WTC11 (cell line): ENCODE measurements at regions not wholly inside any gene's neighbourhood (a gene's known extent, or its start where the extent isn't known, plus 50 kb on each side); places are given as distances from the start of the nearest gene placed in this dataset.

Source experiments
- ATAC-seq: fragments of 200-7000 bp; cut with Tn5 transposase; 2 replicates; pipeline ENCODE4 v1.10.0; 2021; ENCODE audit warnings: mild to moderate bottlenecking, moderate library complexity
- CTCF ChIA-PET: fragments of 300-600 bp; sonication (Branson Sonifier 250); formaldehyde crosslinking; loops from one replicate; lab custom pipeline; 2021; ENCODE audit warnings: antibody characterized with exemption; lab: Charles Lee
- POLR2A ChIA-PET: fragments of 350-600 bp; sonication (Branson Sonifier 250); formaldehyde crosslinking; loops from one replicate; lab custom pipeline; 2021; ENCODE audit warnings: antibody characterized with exemption; lab: Charles Lee
- DNase-seq: peaks from one replicate; pipeline ENCODE4 v3.0.0; 2021; ENCODE audit warnings: low spot score
- H3K27ac Mint-ChIP-seq: 2 replicates; pipeline ENCODE4 v1.8.0; 2021; ENCODE audit warnings: mixed read lengths
- H3K27me3 Mint-ChIP-seq: 2 replicates; pipeline ENCODE4 v1.8.0; 2021; ENCODE audit warnings: low read depth, mild to moderate bottlenecking, moderate library complexity, mixed read lengths
- H3K36me3 Mint-ChIP-seq: 2 replicates; pipeline ENCODE4 v1.8.0; 2021; ENCODE audit warnings: mixed read lengths
- H3K4me1 Mint-ChIP-seq: 2 replicates; pipeline ENCODE4 v1.8.0; 2022; ENCODE audit warnings: mixed read lengths
- H3K4me3 Mint-ChIP-seq: 2 replicates; pipeline ENCODE4 v1.8.0; 2021; ENCODE audit warnings: mild to moderate bottlenecking, moderate library complexity, mixed read lengths
- H3K9me3 Mint-ChIP-seq: 2 replicates; pipeline ENCODE4 v1.8.0; 2021; ENCODE audit warnings: mixed read lengths
- ATF6 ChIP-seq: sonication (generic); formaldehyde crosslinking; IDR thresholded peaks from 2 replicates; pipeline ENCODE4 v1.8.1; 2023; ENCODE audit warnings: mild to moderate bottlenecking, missing genetic modification reagents
- MLX ChIP-seq: sonication (generic); formaldehyde crosslinking; IDR thresholded peaks from 2 replicates; pipeline ENCODE4 v1.8.1; 2023; ENCODE audit warnings: mild to moderate bottlenecking, missing genetic modification reagents, moderate library complexity
- MXD4 ChIP-seq: fragments of 250-450 bp; sonication (Bioruptor Pico); IDR thresholded peaks from 2 replicates; pipeline ENCODE4 v1.8.0; 2021; ENCODE audit warnings: mild to moderate bottlenecking, moderate library complexity, borderline replicate concordance
- NFATC4 ChIP-seq: fragments of 250-450 bp; sonication (Bioruptor Pico); IDR thresholded peaks from 2 replicates; pipeline ENCODE4 v1.9.0; 2021; ENCODE audit warnings: mild to moderate bottlenecking
- NR2C2 ChIP-seq: sonication (generic); formaldehyde crosslinking; IDR thresholded peaks from 2 replicates; pipeline ENCODE4 v1.8.0; 2022; ENCODE audit warnings: mild to moderate bottlenecking, missing genetic modification reagents
- PREB ChIP-seq: sonication (generic); formaldehyde crosslinking; IDR thresholded peaks from 2 replicates; pipeline ENCODE4 v1.8.1; 2022; ENCODE audit warnings: mild to moderate bottlenecking, missing genetic modification reagents, moderate library complexity, borderline replicate concordance
- RELA ChIP-seq: sonication (generic); formaldehyde crosslinking; IDR thresholded peaks from 2 replicates; pipeline ENCODE4 v1.8.1; 2022; ENCODE audit warnings: missing genetic modification reagents, mild to moderate bottlenecking, borderline replicate concordance
- TEAD4 ChIP-seq: sonication (generic); formaldehyde crosslinking; IDR thresholded peaks from 2 replicates; pipeline ENCODE4 v1.8.0; 2022; ENCODE audit warnings: mild to moderate bottlenecking, missing genetic modification reagents
- USF1 ChIP-seq: sonication (generic); formaldehyde crosslinking; IDR thresholded peaks from 2 replicates; pipeline ENCODE4 v1.8.0; 2022; ENCODE audit warnings: mild to moderate bottlenecking, missing genetic modification reagents
- ZBTB43 ChIP-seq: sonication (generic); formaldehyde crosslinking; IDR thresholded peaks from 2 replicates; pipeline ENCODE4 v1.8.1; 2023; ENCODE audit warnings: mild to moderate bottlenecking, missing genetic modification reagents
- ZMAT4 ChIP-seq: fragments of 250-450 bp; sonication (Bioruptor Pico); IDR thresholded peaks from 2 replicates; pipeline ENCODE4 v1.9.0; 2021; ENCODE audit warnings: mild to moderate bottlenecking
- ZNF121 ChIP-seq: sonication (generic); formaldehyde crosslinking; IDR thresholded peaks from 2 replicates; pipeline ENCODE4 v1.8.0; 2023; ENCODE audit warnings: missing genetic modification reagents
- ZNF138 ChIP-seq: sonication (generic); formaldehyde crosslinking; conservative IDR thresholded peaks from 2 replicates; pipeline ENCODE4 v1.8.1; 2022; ENCODE audit warnings: mild to moderate bottlenecking, moderate library complexity, missing genetic modification reagents
- ZNF416 ChIP-seq: fragments of 250-450 bp; sonication (Bioruptor Pico); IDR thresholded peaks from 2 replicates; pipeline ENCODE4 v1.9.0; 2021; ENCODE audit warnings: mild to moderate bottlenecking, inconsistent platforms
- ZNF532 ChIP-seq: fragments of 250-450 bp; sonication (Bioruptor Pico); IDR thresholded peaks from 2 replicates; pipeline ENCODE4 v1.9.0; 2021; ENCODE audit warnings: mild to moderate bottlenecking, borderline replicate concordance

GRCh38 chr18:79609841-79610281 is 69.7 kb upstream of the CTDP1 start:
- H3K4me1 Mint-ChIP-seq = peaks cover 10% of the 10 kb centered on the region
- H3K4me3 Mint-ChIP-seq = no peak overlapping the region
- TF ChIP-seq ZNF121 (CRISPR knock-in tag) (no peak), ZNF532 (no peak), PREB (CRISPR knock-in tag) (no peak), ATF6 (CRISPR knock-in tag) (no peak), RELA (CRISPR knock-in tag) (no peak), TEAD4 (CRISPR knock-in tag) (no peak), ZNF416 (CRISPR knock-in tag) (no peak), ZBTB43 (CRISPR knock-in tag) (no peak), USF1 (CRISPR knock-in tag) (no peak), ZMAT4 (no peak), MXD4 (CRISPR knock-in tag) (no peak), NR2C2 (no peak), ZNF138 (CRISPR knock-in tag) (no peak), NFATC4 (CRISPR knock-in tag) (no peak), MLX (CRISPR knock-in tag) (no peak)
- POLR2A ChIA-PET = no interaction called here
- H3K9me3 Mint-ChIP-seq = no peaks in the 10 kb centered on the region
- DNase-seq = no peak
- CTCF ChIA-PET = no interaction called here
- H3K27me3 Mint-ChIP-seq = peaks cover 2% of the 10 kb centered on the region; the same call in 1 of the 2 replicates
- no peak overlapping the region for H3K27ac Mint-ChIP-seq
- no peaks in the 10 kb centered on the region for H3K36me3 Mint-ChIP-seq
- ATAC-seq = no peak
